Spleen (tissue), 7 donors: ENCODE measurements at regions not wholly inside any gene's neighbourhood (a gene's known extent, or its start where the extent isn't known, plus 50 kb on each side); places are given as distances from the start of the nearest gene placed in this dataset.

Experiments used
- POLR2A ChIP-seq, 3 donors: fragments of 450-650 bp; IDR thresholded peaks; one replicate each; pipeline ENCODE4 v1.5.1; 2017; ENCODE audit warnings: antibody characterized with exemption in 3 of 3, mild to moderate bottlenecking in 1 of 3
- POLR2AphosphoS5 ChIP-seq, 3 donors: sonication (generic); formaldehyde crosslinking; IDR thresholded peaks; one replicate each; pipeline ENCODE4 v1.5.1; 2017; ENCODE audit warnings: antibody characterized with exemption in 3 of 3
- TF ChIP-seq, protein P1 (sequence below), 11 experiments: fragments of 200-600 bp in 7 of 11; fragments of 450-650 bp in 4 of 11; sonication (generic) in 4 of 11; IDR thresholded peaks in 8 of 11; conservative IDR thresholded peaks in 3 of 11; 1 replicate in 7 of 11; 2 replicates in 4 of 11; pipeline versions ENCODE4 v1.4.0 to v1.8.0; 2016 to 2021; ENCODE audit warnings: antibody characterized with exemption in 11 of 11, inconsistent platforms in 4 of 11, mild to moderate bottlenecking in 1 of 11
- donor health status: DM: no; HTN: no; CAD: no; lungs with moderate emphysema.
- donor health status: DM: no; HTN: no; CAD: no.
- donor health status: DM: no; HTN: no; CAD: no.

DNA sequence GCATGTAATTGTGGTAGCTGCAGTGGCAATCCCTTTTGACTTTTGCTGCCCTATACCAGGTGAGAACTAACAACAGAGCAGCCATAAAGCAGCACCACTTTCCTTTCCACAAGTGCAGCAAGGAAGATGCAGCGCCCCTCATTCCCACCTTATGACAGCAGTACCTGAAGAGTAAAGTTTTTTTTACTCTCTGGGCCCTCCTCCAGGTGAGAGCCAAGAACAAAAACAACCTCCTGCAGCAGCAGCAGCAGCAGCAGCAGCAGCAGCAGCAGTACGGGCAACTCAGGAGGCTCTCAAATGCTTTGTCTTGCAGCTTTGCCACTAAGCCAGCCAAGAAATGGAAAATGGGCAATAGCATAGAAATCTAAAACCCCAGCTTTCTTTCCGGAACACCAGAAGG lies 397.5 kb downstream of the FIGN start:
- TF ChIP-seq, protein P1, sequence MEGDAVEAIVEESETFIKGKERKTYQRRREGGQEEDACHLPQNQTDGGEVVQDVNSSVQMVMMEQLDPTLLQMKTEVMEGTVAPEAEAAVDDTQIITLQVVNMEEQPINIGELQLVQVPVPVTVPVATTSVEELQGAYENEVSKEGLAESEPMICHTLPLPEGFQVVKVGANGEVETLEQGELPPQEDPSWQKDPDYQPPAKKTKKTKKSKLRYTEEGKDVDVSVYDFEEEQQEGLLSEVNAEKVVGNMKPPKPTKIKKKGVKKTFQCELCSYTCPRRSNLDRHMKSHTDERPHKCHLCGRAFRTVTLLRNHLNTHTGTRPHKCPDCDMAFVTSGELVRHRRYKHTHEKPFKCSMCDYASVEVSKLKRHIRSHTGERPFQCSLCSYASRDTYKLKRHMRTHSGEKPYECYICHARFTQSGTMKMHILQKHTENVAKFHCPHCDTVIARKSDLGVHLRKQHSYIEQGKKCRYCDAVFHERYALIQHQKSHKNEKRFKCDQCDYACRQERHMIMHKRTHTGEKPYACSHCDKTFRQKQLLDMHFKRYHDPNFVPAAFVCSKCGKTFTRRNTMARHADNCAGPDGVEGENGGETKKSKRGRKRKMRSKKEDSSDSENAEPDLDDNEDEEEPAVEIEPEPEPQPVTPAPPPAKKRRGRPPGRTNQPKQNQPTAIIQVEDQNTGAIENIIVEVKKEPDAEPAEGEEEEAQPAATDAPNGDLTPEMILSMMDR (IDR thresholded peaks at IDR 0.05 in 8 of 11, conservative IDR thresholded peaks at IDR 0.05 in 3 of 11), result no peak
- no peak for TF ChIP-seq POLR2A (IDR thresholded peaks at IDR 0.05)
- no peak for TF ChIP-seq POLR2AphosphoS5 (IDR thresholded peaks at IDR 0.05)
